GM20431 (cell line): ENCODE measurements at regions not wholly inside any gene's neighbourhood (a gene's known extent, or its start where the extent isn't known, plus 50 kb on each side); places are given as distances from the start of the nearest gene placed in this dataset.

Source experiments
- in situ Hi-C: fragments of 300-500 bp; cut with MseI, MboI; formaldehyde crosslinking; loops from one replicate; pipeline ENCODE4 v1.15.0; 2020; ENCODE audit warnings: low sequenced_read_pairs; ENCODE audit not compliant: unreplicated experiment

DNA sequence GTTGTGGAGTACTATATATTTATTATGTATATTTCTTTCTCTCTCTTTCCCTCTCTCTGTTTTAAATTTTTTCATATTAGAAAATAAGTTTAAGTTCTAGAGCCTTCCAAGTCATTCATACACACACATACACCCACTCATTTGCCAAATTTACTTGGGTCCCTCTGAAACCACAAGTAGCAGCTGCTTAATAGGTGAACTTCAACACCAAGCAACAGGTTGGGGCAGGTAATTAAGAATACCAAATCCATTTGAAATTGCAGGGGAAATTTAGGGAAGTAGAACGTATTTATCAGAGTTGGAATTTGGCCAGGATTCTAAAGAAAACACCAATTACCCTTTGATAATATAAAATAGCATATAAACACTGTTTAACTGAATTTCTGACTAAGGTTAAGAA is 75.0 kb upstream of the RBBP8 start:
- in situ Hi-C loops = no loop called here

GRCh38 chr18:22860807-22861206 is 72.3 kb upstream of the RBBP8 start:
- in situ Hi-C loops = no loop called here

- in situ Hi-C loops = no loop called here
Observed at GRCh38 chr18:22865354-22866116, 67.6 kb upstream of the RBBP8 start.

DNA sequence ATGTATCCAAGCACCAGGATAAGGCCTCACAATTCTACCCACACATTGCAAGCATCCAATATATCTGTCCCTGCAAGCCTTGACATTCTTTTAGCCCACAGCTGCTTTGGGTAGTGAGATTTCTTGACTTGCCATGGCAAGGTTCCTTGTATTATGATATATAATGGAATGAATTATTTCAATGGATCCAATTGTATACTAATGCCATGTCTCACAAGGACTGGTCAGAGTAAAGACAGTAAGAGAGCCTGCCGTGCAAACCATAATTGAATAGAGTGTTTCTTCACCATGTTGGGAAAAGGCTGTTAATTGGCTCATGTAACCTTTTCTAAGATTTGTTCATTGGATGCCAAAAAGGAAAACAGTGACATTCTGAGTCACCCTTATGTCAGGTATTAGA is 64.3 kb upstream of the RBBP8 start:
- in situ Hi-C loops = no loop called here

- in situ Hi-C loops = no loop called here
Observed at GRCh38 chr18:22871809-22872525, 61.2 kb upstream of the RBBP8 start.

DNA sequence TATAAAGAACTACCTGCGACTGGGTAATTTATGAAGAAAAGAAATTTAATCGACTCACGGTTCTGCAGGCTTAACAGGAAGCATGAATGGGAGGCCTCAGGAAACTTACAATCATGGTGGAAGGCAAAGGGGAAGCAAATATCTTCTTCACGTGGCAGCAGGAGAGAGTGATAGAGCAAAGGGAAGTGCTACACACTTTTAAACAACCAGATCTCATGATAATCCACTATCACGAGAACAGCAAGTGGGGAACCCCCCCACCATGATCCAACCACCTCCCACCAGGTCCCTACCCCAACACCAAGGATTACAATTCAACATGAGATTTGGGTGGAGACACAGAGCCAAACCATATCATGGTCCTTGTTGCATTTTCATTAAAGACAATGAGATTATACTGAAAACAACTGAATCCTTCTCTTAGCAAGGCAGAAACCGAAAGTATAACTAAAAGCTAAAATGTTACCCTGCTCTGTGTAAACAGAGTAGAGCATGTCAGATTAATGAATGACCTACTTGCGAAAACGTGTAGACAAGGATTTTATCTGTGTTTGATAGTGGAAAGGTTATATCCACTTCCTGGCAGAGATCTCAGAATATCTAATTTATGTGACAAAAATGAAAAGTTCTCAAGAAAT is 60.1 kb upstream of the RBBP8 start:
- in situ Hi-C loops = no loop called here

GRCh38 chr18:22879293-22879692 is 53.8 kb upstream of the RBBP8 start:
- in situ Hi-C loops = no loop called here

- in situ Hi-C loops = no loop called here
Observed at GRCh38 chr18:22882084-22882483, 51.0 kb upstream of the RBBP8 start.

- in situ Hi-C loops = no loop called here
Observed at GRCh38 chr18:22883179-22883578, 49.9 kb upstream of the RBBP8 start.
